Hippocampal formation (tissue), 2 donors: ENCODE measurements at regions not wholly inside any gene's neighbourhood (a gene's known extent, or its start where the extent isn't known, plus 50 kb on each side); places are given as distances from the start of the nearest gene placed in this dataset.

Experiments
- DNase-seq, 2 donors: peaks; one replicate each; lab custom pipeline; 2025; lab: John Stamatoyannopoulos, UW

DNA sequence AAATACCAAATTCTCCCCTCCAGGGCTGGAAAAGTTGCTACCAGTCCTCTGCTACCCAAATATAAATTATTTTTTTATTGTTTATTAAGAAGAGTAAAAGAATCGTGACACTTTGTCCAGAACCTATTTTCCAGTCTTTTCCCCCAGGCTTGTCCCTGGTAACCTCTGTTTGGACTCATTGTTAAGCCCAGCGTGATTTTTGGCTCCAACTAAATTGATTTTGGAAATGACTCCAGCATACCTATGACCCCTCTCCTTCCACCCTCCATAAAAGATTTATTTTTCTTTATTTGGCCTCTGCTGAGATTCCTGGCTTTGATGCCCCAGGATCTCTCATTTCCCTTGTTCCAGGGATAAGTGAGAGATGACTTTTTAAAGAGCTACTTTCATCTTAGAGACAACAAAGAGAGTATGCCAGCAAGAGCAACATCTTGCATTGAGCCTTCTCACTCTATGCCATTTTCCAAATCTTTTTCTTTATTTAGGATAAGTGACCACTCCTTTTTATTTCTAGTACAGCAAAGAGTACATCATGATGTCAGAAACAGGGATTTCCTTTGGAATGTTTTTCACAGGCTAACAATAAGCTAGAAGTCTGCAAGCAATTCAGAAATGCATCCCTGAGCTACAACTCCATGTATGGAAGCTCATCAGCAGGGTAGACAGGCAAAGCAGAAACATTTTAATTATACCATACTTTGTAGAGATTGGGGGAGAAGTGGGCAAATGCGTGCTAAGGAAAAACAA lies 75.8 kb downstream of the DAD1 start:
- no peak for DNase-seq

DNA sequence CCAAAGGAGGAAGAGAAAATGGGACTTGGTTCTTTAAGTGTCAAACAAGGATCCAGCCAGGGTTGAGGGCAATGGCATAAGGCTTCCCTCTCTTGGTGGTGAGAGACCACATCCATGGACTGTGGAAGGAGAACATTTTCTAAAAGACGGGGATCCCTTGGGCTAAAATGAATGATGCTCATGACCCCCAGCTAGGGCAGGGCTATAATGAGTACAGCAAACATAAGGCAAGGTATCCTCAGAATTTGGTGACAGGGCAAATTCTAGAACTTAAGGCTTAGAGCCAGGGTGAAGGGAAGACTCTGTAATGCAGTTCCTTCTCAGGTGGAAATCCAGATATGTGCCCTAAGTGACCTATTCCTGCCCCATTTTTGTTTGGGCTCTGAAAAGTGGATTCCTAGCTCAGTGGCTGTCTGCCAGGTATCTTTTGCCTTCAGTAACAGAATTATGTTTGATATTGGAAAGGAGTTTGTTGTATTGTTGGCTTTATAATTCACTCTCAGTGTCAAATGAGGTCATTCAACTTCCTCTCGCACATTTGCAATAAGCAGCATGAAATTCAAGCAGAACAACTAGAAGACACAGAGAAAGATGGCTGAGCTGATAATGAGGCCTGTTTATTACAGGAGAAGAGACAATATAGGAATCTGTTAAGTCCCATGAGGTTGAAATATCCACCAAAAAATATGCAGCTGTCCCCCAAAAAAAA lies 76.8 kb downstream of the DAD1 start:
- no peak for DNase-seq

DNA sequence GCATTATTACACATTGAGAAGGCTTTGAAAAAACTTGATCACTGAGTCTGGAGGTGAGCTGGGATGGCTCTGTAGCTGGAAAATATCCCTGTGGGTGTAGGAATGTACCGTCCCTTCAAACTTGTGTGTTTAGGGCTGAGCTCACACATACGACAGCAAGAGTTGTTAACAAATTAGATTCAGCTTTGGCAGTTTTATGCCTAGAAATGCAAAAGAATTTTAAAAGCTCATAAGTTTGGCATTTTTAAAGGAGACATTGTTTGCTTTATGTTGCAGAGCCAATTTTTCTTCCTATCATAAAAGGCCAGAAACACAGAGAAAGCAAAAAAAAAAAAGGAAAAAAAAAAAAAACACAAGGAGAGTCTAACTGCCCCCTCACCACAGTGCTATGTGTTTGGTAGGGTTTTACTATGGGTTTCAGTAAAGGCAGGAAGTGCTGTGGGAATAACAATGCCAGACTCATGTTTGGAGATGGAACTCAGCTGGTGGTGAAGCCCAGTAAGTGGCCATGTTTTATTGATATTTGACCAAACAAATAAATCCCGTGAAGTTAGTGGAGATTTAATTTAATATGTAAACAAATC lies 78.4 kb downstream of the DAD1 start:
- no peak for DNase-seq

GRCh38 chr14:22509751-22510300 lies 79.2 kb downstream of the DAD1 start:
- DNase-seq, result no peak

- no peak for DNase-seq
These were observed 79.9 kb downstream of the DAD1 start for GRCh38 chr14:22509036-22509709.

DNA sequence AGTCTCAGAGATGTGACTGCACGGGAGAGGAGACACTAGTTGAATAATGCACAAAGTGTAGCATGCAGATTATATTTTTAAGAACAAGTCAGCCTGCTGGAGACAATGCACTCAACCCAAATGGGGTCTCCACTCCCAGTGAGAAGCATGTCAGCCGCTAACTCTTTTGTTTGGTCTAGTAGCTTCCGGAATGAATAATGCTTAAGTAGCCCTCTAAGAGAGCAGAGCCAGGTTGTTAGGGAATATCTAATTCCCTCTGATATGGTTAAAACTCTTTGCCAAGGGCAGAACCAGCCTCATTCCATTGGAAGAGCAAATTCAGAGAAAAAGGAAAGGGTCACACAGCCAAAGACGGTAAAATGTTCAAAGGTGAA lies 80.4 kb downstream of the DAD1 start:
- DNase-seq, result no peak

DNA sequence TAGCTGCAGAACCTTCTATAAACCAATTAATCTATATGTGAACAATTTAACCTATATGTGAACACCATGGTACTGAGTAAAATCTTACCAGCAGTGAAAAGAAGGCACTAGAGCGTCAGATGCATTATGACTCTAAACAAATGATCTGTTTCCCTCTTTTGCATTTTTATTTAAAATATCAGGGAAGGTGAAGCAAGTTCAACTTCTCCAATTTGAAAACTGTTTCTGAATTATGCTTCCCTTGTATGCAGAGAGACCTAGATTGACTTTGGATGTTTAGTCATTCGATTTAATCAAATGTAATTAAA lies 80.9 kb downstream of the DAD1 start:
- DNase-seq, result no peak

DNA sequence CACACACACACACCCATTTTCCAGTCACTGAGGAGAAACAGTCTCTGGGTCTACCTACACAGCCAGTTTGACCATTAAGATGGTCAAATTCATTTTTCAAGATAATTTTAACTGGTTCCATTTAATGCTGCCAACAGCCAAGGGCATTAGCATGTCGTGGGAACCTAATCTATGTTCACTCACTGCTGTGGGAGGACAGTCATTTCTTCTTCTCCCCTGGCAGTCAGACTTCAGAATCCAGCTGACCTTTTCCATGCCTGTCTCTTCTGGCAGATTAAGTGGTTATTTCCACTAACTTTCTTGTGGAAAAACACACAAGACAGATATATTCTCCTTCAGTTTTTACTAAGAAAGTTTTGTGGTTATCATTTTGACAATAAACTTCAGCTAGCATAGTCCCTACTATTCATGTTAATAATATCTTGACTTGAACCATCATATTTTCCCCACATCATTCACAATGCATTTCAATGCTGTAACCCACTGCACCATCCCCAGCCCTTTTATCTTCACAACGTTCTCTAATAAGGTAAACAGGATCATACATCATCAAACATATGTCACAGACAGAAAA lies 82.2 kb downstream of the DAD1 start:
- no peak for DNase-seq

DNA sequence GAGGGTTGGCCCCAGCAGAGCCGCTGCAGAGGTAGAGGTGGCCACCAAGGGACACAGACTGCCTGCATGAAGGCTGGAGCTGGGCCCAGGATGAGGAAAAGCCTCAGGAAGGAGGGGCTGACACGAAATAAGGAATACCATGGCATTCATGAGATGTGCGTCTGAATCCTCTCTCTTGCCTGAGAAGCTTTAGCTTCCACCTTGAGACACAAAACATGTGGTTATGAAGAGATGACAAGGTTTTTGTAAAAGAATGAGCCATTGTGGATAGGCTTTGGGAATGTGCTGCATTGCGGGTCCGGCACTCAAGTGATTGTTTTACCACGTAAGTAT lies 82.7 kb downstream of the DAD1 start:
- DNase-seq, result no peak

DNA sequence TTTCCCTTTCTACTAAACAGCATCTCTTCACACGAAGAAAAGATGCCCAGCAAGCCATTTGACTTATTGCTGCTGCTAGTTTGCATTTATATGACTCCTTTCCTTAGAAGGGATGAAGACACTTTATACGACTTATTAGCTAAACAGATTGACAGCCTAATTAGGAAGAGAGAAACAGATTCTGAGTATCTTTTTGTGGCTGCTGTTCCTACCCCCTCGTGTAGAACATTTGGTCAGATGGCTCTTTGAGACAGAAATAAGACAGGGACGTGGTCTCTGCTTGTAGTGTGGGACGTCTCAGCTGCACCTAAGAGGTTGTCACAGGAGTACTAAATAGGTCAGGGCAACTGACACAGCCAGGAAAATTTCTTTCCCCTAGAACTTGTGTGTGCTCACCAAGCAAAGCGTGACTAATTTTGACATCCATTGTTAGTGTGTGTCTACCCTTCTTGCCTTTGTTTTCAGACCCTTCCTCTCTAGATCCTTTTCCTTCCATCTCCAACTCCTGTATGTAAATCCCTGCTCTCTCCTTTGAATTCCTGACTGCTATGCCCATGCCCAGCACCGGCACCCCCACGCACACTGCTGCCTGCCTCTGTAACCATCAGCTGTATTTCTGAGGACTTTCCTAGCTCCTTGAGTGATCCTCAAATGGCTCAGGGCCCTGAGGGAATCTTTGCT lies 83.2 kb downstream of the DAD1 start:
- no peak for DNase-seq

DNA sequence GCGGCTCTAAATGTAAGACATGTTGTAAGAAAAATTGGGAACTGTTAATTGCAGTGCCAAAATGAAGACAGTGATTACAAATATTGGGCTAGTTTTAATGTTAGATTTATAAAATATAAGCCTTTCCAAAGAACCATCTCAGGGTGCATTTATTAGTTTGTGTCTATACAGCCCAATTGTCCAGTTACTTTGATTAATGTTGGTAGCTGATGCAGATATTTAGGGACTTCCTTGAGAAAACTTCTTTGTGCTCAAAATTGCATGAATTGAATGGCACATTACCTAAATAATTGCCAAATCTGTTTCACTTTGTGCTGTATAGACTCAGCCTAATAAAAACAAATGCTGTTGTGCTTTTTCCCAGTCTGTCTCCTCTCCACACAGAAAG lies 83.7 kb downstream of the DAD1 start:
- DNase-seq, result no peak

DNA sequence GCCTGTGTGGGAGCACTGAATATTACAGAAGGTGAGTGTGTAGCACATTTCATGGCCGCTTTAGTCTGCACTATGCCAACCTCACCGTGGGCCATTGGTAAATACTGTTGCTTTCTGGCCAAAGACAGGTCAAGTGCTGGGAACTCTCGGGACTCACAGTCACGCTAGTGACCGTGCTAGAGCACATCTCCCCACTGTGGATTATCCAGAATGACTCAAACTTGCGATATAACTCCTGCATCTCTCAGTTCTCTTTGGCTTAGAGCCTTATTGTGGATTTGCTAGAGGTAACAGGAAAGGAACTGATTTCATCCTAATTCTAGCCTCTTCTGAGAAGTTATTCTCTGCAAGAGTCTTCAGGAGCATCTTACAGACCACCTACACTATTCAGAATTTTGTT lies 86.5 kb downstream of the DAD1 start:
- DNase-seq, result no peak

DNA sequence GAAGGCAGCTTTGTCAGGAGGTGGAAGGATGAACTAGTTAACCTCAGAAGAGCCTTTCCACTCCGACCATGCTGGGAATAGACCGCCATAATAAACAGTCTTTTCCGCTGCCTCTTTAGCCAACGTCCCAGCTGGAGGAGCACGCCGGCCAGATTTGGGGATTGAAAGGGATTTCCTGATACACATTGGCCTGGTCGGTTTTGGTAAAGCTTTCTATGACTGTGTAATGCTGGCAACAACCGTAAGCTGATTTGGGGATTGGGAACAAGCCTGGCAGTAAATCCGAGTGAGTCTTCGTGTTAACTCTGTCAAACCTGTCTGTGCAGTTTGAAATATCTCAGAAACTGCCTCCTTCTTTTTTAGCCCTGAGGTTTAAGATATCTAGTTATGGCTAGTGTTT lies 87.0 kb downstream of the DAD1 start:
- no peak for DNase-seq

- no peak for DNase-seq
These were observed 87.9 kb downstream of the DAD1 start for GRCh38 chr14:22500954-22501726.

GRCh38 chr14:22500525-22500924 lies 88.5 kb downstream of the DAD1 start:
- no peak for DNase-seq

GRCh38 chr14:22497671-22498093 lies 91.3 kb downstream of the DAD1 start:
- DNase-seq, result no peak

GRCh38 chr14:22497144-22497423 lies 91.9 kb downstream of the DAD1 start:
- no peak for DNase-seq

GRCh38 chr14:22494486-22495135 lies 94.4 kb downstream of the DAD1 start:
- DNase-seq, result no peak

GRCh38 chr14:22493753-22494152 lies 95.3 kb downstream of the DAD1 start:
- no peak for DNase-seq

GRCh38 chr14:22492622-22493542 lies 96.1 kb downstream of the DAD1 start:
- no peak for DNase-seq
